PC-9 (cell line): ENCODE measurements at regions not wholly inside any gene's neighbourhood (a gene's known extent, or its start where the extent isn't known, plus 50 kb on each side); places are given as distances from the start of the nearest gene placed in this dataset.

ENCODE experiments used
- BruUV-seq: library from RNA; stranded (reverse); fragments of 400-500 nt; replicated peaks from 2 replicates; lab custom pipeline; 2021; lab: Mats Ljungman, UMichigan
- CTCF ChIA-PET: fragments of 300-600 bp; sonication (Branson Sonifier 250); formaldehyde crosslinking; loops from one replicate; lab custom pipeline; 2022; ENCODE audit warnings: antibody characterized with exemption; lab: Charles Lee
- POLR2A ChIA-PET: fragments of 300-600 bp; sonication (Branson Sonifier 250); formaldehyde crosslinking; loops from one replicate; lab custom pipeline; 2022; ENCODE audit warnings: antibody characterized with exemption; ENCODE audit not compliant: unreplicated experiment; lab: Charles Lee
- DNase-seq, 2 experiments: peaks; one replicate each; pipeline versions ENCODE4 v3.0.0 to v3.0.0-alpha.2; 2015 to 2022; ENCODE audit warnings: mixed read lengths in 1 of 2
- H2AFZ ChIP-seq: fragments of 200-600 bp; sonication (generic); 2 replicates; pipeline ENCODE4 v1.8.1; 2017; ENCODE audit warnings: antibody characterized with exemption
- H3F3A ChIP-seq: fragments of 200-600 bp; sonication (generic); 2 replicates; pipeline ENCODE4 v1.8.1; 2017; ENCODE audit warnings: antibody characterized with exemption, mild to moderate bottlenecking, low read depth; ENCODE audit not compliant: insufficient read depth
- H3K27ac ChIP-seq: fragments of 200-600 bp; sonication (generic); 2 replicates; pipeline ENCODE4 v1.6.1; 2016; ENCODE audit warnings: mixed run types
- H3K27me3 ChIP-seq: fragments of 200-600 bp; sonication (generic); 2 replicates; pipeline ENCODE4 v1.6.1; 2016; ENCODE audit warnings: low read depth, mixed run types; ENCODE audit not compliant: insufficient read depth
- H3K36me3 ChIP-seq: fragments of 200-600 bp; sonication (generic); 2 replicates; pipeline ENCODE4 v1.6.1; 2016; ENCODE audit warnings: low read depth, mixed run types
- H3K4me1 ChIP-seq: fragments of 200-600 bp; sonication (generic); replicated peaks from 2 replicates; pipeline ENCODE4 v1.6.1; 2016; ENCODE audit warnings: mixed run types; ENCODE audit not compliant: insufficient read depth
- H3K4me2 ChIP-seq: fragments of 200-600 bp; sonication (generic); 2 replicates; pipeline ENCODE4 v1.6.1; 2017; ENCODE audit warnings: mixed run types
- H3K4me3 ChIP-seq: fragments of 200-600 bp; sonication (generic); 2 replicates; pipeline ENCODE4 v1.6.1; 2016; ENCODE audit warnings: mixed run types
- H3K79me2 ChIP-seq: fragments of 200-600 bp; sonication (generic); 2 replicates; pipeline ENCODE4 v1.6.1; 2017; ENCODE audit warnings: low read depth, mixed run types
- H3K9me2 ChIP-seq: fragments of 200-600 bp; sonication (generic); 2 replicates; pipeline ENCODE4 v1.8.1; 2017; ENCODE audit warnings: mild to moderate bottlenecking; ENCODE audit not compliant: insufficient read depth
- H3K9me3 ChIP-seq: fragments of 200-600 bp; sonication (generic); 2 replicates; pipeline ENCODE4 v1.8.1; 2016; ENCODE audit warnings: low read depth; ENCODE audit not compliant: insufficient read depth
- H4K20me1 ChIP-seq: fragments of 200-600 bp; sonication (generic); 2 replicates; pipeline ENCODE4 v1.8.1; 2017; ENCODE audit not compliant: insufficient read depth
- EZH2 ChIP-seq: fragments of 200-600 bp; sonication (generic); IDR thresholded peaks from 2 replicates; pipeline ENCODE4 v1.8.0; 2017; ENCODE audit warnings: antibody characterized with exemption, low read depth
- intact Hi-C: fragments of 100-400 bp; cut with micrococcal nuclease; formaldehyde crosslinking; loops from one replicate; pipeline ENCODE4 v1.10.0; 2022; ENCODE audit not compliant: unreplicated experiment
- TF ChIP-seq, protein P1 (sequence below): fragments of 200-600 bp; sonication (generic); conservative IDR thresholded peaks from 2 replicates; pipeline ENCODE4 v1.6.1; 2017; ENCODE audit warnings: mixed run types, antibody characterized with exemption, mild to moderate bottlenecking, moderate library complexity

DNA sequence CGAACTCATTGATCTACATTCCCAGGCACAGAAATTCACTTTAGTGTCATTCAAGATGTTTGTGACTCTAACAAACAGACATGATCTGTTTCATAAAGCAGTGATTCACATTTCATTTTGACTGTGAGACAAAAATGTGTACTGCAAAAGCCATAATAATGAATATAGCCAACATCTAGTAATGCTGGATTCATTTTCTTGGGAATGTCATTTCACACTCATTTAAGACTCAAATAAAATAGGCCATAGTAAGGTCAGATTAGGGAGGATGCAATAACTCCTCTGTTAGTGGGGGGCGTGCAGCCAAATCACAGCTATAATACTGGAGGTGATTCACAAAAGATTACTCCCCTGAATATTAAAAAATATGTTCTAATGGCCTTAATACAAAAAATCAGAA lies 566.6 kb upstream of the ZWINT start:
- no peaks in the 10 kb centered on the region for H3K27me3 ChIP-seq
- no peak overlapping the region for H3K4me2 ChIP-seq
- H3K4me3 ChIP-seq, result no peak overlapping the region
- ChIA-PET POLR2A (no interaction called here), CTCF (no interaction called here)
- no peak for TF ChIP-seq EZH2
- TF ChIP-seq, protein P1, sequence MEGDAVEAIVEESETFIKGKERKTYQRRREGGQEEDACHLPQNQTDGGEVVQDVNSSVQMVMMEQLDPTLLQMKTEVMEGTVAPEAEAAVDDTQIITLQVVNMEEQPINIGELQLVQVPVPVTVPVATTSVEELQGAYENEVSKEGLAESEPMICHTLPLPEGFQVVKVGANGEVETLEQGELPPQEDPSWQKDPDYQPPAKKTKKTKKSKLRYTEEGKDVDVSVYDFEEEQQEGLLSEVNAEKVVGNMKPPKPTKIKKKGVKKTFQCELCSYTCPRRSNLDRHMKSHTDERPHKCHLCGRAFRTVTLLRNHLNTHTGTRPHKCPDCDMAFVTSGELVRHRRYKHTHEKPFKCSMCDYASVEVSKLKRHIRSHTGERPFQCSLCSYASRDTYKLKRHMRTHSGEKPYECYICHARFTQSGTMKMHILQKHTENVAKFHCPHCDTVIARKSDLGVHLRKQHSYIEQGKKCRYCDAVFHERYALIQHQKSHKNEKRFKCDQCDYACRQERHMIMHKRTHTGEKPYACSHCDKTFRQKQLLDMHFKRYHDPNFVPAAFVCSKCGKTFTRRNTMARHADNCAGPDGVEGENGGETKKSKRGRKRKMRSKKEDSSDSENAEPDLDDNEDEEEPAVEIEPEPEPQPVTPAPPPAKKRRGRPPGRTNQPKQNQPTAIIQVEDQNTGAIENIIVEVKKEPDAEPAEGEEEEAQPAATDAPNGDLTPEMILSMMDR, result no peak
- DNase-seq, result no peak
- intact Hi-C loops, result no loop called here
- H3K9me2 ChIP-seq, result no peaks in the 10 kb centered on the region
- H3K9me3 ChIP-seq, result no peaks in the 10 kb centered on the region
- no peaks in the 10 kb centered on the region for H3K36me3 ChIP-seq
- H3K79me2 ChIP-seq, result no peaks in the 10 kb centered on the region
- no peak overlapping the region for H3K27ac ChIP-seq
- no peaks in the 10 kb centered on the region for H3F3A ChIP-seq
- H2AFZ ChIP-seq, result no peak overlapping the region
- BruUV-seq, result no TSS peak
- no peaks in the 10 kb centered on the region for H3K4me1 ChIP-seq
- H4K20me1 ChIP-seq, result no peaks in the 10 kb centered on the region

DNA sequence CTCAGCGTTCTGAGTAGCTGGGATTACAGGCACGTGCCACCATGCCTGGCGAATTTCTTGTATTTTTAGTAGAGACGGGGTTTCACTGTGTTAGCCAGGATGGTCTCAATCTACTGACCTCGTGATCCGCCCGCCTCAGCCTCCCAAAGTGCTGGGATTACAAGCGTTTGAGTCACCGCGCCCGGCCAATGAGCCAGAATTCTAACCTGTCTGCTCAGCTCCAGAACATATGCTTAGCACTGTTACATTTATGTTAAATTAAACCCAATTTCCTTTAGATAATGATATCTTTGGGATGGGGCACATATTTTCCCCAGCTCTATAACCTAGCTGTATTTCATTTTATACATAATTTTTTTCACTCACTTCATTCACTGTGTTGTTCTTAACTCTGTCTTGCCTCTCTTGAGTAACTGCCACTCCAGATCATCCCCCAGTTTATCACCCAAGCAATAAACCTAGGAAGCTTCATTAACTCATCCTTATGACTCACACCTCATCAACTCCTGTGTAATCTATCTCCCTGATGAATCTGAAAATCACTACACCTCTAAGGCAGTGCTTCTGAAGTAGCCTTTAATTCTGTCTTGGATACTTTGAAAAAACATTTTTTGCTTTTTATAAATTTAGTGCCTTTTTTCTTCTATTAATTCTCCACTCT lies 559.7 kb upstream of the ZWINT start:
- Histone ChIP-seq H3K4me3 (no peak overlapping the region), H3K4me1 (no peaks in the 10 kb centered on the region), H3K9me3 (no peaks in the 10 kb centered on the region), H3K4me2 (no peak overlapping the region), H3K27me3 (no peaks in the 10 kb centered on the region), H2AFZ (no peak overlapping the region), H3K27ac (no peak overlapping the region), H3F3A (no peaks in the 10 kb centered on the region), H3K36me3 (no peaks in the 10 kb centered on the region), H3K79me2 (no peaks in the 10 kb centered on the region), H4K20me1 (no peaks in the 10 kb centered on the region), H3K9me2 (no peaks in the 10 kb centered on the region; the same call in 1 of the 2 replicates)
- ChIA-PET POLR2A (no interaction called here), CTCF (no interaction called here)
- no peak for DNase-seq
- TF ChIP-seq EZH2, result no peak
- TF ChIP-seq, protein P1, result no peak
- intact Hi-C loops, result no loop called here
- BruUV-seq, result no TSS peak

DNA sequence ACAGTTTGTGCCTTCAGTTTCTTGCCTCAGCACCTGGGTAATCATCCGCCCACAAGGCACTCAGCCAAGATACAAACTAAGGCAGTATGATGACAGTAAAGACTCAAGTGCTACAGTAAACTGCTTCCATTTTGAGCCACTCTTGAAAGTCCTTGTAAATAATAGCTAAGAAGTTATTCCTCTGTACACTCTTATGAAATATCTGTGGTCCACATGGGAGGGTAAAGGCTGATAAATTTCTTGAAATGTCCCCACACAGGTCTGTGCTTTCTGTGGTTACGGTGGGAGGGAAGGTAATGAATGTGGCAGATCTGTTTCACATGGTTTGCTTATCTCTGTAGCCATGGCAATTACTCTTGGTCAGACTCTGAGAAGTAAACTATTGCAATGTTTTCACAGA lies 551.0 kb upstream of the ZWINT start:
- Histone ChIP-seq H2AFZ (no peak overlapping the region), H3K27ac (no peak overlapping the region), H3K4me1 (no peaks in the 10 kb centered on the region), H4K20me1 (no peaks in the 10 kb centered on the region), H3K9me2 (no peaks in the 10 kb centered on the region), H3K79me2 (no peaks in the 10 kb centered on the region), H3K4me2 (no peak overlapping the region), H3K9me3 (no peaks in the 10 kb centered on the region), H3K27me3 (no peaks in the 10 kb centered on the region), H3F3A (no peaks in the 10 kb centered on the region), H3K36me3 (no peaks in the 10 kb centered on the region), H3K4me3 (no peak overlapping the region)
- intact Hi-C loops, result no loop called here
- BruUV-seq, result no TSS peak
- TF ChIP-seq EZH2, result no peak
- TF ChIP-seq, protein P1, result no peak
- CTCF ChIA-PET, result no interaction called here
- POLR2A ChIA-PET, result no interaction called here
- DNase-seq, result no peak
